ENCODE measurements at regions not wholly inside any gene's neighbourhood (a gene's known extent, or its start where the extent isn't known, plus 50 kb on each side); places are given as distances from the start of the nearest gene placed in this dataset.

DNA sequence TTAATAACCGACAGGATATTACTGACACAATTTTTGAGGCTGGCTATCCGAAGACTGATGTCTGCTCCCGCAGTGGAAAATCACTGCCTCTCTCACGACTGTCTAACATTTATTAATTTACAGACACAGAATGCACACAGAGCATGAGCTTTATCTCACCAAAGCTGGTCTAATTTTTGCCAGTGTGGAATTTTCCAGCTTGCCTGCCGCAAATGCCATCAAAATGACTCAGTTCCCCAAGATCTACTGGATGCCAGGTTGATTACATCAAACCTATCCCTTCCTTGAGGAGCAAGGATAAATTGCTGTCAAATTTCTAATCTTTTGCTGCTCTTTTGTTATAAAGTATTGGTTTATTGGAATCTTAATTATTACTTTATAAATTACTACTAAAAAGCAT is 1775.1 kb upstream of the PCDH20 start:
- H3K4me3 ChIP-seq (ENCODE audit: low read length): no peak overlapping the region
- H3K27me3 ChIP-seq (ENCODE audit: control insufficient read depth, insufficient read depth, low read length): no peaks in the 10 kb centered on the region
- no peak overlapping the region for H3K27ac ChIP-seq (ENCODE audit: low read length)
- 86% methylated on average over 4 of the region's 5 CpGs for WGBS (ENCODE audit: insufficient coverage)
- no peaks in the 10 kb centered on the region for H3K4me1 ChIP-seq (ENCODE audit: control insufficient read depth, insufficient read depth, low read length)
- no peaks in the 10 kb centered on the region for H3K9me3 ChIP-seq (replicated peaks; ENCODE audit: control insufficient read depth, low read depth, low read length)
- DNase-seq: no peak
- H3K36me3 ChIP-seq (ENCODE audit: control insufficient read depth, insufficient read depth, low read length): no peaks in the 10 kb centered on the region

DNA sequence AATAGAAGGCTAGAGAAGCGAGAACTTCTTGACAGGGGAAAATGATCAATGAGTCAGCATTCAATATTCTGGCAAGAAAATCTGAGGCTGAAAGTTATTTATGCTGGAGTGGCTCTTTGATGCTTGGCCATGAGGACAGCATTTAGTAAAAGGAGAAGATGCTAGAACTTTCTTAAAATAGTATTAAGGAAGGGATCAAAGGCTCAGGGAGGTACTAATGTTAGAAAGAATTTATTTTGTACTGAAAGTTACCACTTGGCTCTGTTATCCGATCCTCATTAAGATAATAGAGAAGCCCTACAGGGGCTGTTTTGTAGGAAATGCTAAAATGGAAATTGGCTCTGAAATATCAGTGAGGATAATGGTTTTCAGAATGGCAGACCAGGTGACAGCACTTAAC is 1774.6 kb upstream of the PCDH20 start:
- Histone ChIP-seq H3K27ac (ENCODE audit: low read length) (no peak overlapping the region), H3K9me3 (replicated peaks; ENCODE audit: control insufficient read depth, low read depth, low read length) (no peaks in the 10 kb centered on the region), H3K27me3 (ENCODE audit: control insufficient read depth, insufficient read depth, low read length) (no peaks in the 10 kb centered on the region), H3K36me3 (ENCODE audit: control insufficient read depth, insufficient read depth, low read length) (no peaks in the 10 kb centered on the region), H3K4me1 (ENCODE audit: control insufficient read depth, insufficient read depth, low read length) (no peaks in the 10 kb centered on the region), H3K4me3 (ENCODE audit: low read length) (no peak overlapping the region)
- DNase-seq: no peak
- 70% methylated on average over 1 of the region's 2 CpGs for WGBS (ENCODE audit: insufficient coverage)

DNA sequence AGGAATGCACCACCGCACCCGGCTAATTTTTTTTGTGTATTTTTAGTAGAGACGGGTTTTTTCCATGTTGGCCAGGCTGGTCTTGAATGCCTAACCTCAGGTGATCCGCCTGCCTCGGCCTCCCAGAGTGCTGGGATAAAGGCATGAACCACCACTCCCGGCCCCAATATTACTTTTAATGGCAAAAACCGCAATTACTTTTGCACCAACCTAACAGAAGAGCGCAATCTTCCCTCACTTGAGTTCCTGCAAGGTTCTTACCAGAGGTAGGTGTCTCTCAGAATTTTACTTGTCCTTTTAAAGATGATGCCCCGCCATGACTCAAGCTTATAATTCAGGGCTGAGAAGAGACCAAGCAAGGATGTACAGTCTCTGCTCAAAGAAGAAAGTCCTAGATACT is 1774.1 kb upstream of the PCDH20 start:
- Histone ChIP-seq H3K9me3 (replicated peaks; ENCODE audit: control insufficient read depth, low read depth, low read length) (no peaks in the 10 kb centered on the region), H3K4me1 (ENCODE audit: control insufficient read depth, insufficient read depth, low read length) (no peaks in the 10 kb centered on the region), H3K4me3 (ENCODE audit: low read length) (no peak overlapping the region), H3K27me3 (ENCODE audit: control insufficient read depth, insufficient read depth, low read length) (no peaks in the 10 kb centered on the region), H3K36me3 (ENCODE audit: control insufficient read depth, insufficient read depth, low read length) (no peaks in the 10 kb centered on the region), H3K27ac (ENCODE audit: low read length) (no peak overlapping the region)
- DNase-seq: no peak
- WGBS (ENCODE audit: insufficient coverage): 80% methylated on average over 1 of the region's 9 CpGs

DNA sequence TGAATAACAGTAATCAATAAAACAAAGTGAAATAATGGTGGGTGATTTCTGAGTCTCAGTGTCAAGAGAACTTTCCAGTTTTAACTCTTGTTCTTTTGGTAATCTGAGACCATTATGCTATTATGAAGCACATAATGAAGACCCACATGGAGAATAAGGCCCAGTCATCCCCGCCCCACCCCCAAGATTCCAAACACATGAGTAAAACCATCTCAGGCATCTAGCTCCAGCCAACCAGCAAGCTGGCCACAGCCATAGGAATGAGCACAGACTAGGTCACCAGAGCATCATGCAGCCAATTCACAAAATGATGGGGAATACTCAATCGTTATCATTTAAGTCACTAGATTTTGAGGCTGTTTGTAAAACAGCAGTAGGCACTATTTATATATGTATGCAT is 1769.0 kb upstream of the PCDH20 start:
- H3K9me3 ChIP-seq (replicated peaks; ENCODE audit: control insufficient read depth, low read depth, low read length): no peaks in the 10 kb centered on the region
- no peaks in the 10 kb centered on the region for H3K27me3 ChIP-seq (ENCODE audit: control insufficient read depth, insufficient read depth, low read length)
- peak; percentile 1 for DNase-seq
- no peaks in the 10 kb centered on the region for H3K36me3 ChIP-seq (ENCODE audit: control insufficient read depth, insufficient read depth, low read length)
- no peak overlapping the region for H3K27ac ChIP-seq (ENCODE audit: low read length)
- H3K4me3 ChIP-seq (ENCODE audit: low read length): no peak overlapping the region
- WGBS (ENCODE audit: insufficient coverage): no CpG with 5 or more reads among the region's 2 CpGs
- no peaks in the 10 kb centered on the region for H3K4me1 ChIP-seq (ENCODE audit: control insufficient read depth, insufficient read depth, low read length)

DNA sequence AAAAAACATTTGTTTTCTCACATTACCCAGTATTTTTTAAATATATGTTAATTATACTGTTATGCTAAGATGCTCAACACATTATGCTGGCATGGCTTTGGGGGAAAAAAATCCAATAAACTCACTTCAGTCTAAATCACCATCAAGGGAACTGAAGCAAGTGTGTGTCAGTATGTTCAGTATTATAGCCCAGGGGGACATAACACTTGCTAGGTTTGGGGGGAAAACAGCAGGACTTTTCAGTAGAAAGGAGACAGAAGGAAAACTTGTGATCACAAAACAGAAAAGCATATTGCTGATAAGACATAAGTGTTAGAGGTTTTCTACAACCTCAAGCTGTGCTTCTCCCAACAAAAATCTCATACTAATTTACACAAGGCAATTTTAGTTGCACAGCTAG is 1759.9 kb upstream of the PCDH20 start:
- no peaks in the 10 kb centered on the region for H3K9me3 ChIP-seq (replicated peaks; ENCODE audit: control insufficient read depth, low read depth, low read length)
- no peak for DNase-seq
- H3K27me3 ChIP-seq (ENCODE audit: control insufficient read depth, insufficient read depth, low read length): no peaks in the 10 kb centered on the region
- no peak overlapping the region for H3K4me3 ChIP-seq (ENCODE audit: low read length)
- H3K27ac ChIP-seq (ENCODE audit: low read length): no peak overlapping the region
- no peaks in the 10 kb centered on the region for H3K4me1 ChIP-seq (ENCODE audit: control insufficient read depth, insufficient read depth, low read length)
- no peaks in the 10 kb centered on the region for H3K36me3 ChIP-seq (ENCODE audit: control insufficient read depth, insufficient read depth, low read length)

DNA sequence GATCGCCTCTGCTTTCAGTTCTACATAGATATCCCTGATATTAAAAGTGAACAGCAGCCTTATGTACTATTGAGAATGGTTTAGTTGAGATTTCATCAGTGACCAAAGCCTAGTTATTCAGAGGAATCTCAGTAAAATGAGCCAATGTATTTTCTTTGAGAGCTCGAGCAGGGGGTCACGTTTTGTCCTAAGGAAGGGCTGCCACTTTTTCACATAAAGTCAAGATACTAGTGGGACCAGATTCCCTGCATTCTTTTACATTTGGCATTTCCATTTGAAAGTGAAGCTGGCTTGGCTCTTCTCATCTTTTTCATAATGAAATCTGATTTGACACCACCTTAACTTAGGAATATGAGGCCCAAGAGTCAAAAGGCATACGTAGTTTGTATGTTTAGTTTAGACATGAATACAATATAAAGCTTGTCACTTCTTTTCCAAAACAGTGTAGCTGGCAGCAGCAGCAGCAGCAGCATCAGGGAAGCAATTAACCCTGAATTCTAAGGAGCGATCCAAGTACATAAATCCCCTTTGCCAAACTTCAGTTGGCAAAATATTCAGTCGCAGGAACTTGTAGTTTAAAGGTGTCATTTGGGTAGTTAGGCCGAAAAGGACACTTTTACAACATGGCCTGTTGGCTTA is 1752.2 kb upstream of the PCDH20 start:
- H3K27ac ChIP-seq (ENCODE audit: low read length): no peak overlapping the region
- no peaks in the 10 kb centered on the region for H3K36me3 ChIP-seq (ENCODE audit: control insufficient read depth, insufficient read depth, low read length)
- DNase-seq: peak; percentile 1
- no peak overlapping the region for H3K4me3 ChIP-seq (ENCODE audit: low read length)
- WGBS (ENCODE audit: insufficient coverage): 40% methylated on average over 1 of the region's 7 CpGs
- H3K27me3 ChIP-seq (ENCODE audit: control insufficient read depth, insufficient read depth, low read length): no peaks in the 10 kb centered on the region
- no peaks in the 10 kb centered on the region for H3K4me1 ChIP-seq (ENCODE audit: control insufficient read depth, insufficient read depth, low read length)
- H3K9me3 ChIP-seq (replicated peaks; ENCODE audit: control insufficient read depth, low read depth, low read length): no peaks in the 10 kb centered on the region

DNA sequence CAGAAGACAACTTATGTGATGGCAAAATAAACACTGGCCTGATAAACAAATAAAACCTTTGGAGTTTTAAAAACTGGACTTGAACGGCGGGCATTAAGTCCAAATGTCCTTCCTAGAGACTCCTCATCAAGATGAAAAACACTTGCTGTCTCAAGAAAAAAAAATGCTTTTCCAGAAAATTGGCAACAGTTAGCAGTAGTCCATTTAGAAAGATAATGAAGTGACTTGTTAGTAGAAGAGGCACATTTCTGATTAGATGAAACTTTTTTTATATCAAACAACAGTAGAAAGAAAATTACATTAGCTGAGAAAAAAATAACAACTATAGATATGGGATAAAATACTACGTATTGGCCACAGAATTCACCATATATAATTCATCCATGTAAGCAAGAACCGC is 1750.7 kb upstream of the PCDH20 start:
- Histone ChIP-seq H3K36me3 (ENCODE audit: control insufficient read depth, insufficient read depth, low read length) (no peaks in the 10 kb centered on the region), H3K4me1 (ENCODE audit: control insufficient read depth, insufficient read depth, low read length) (no peaks in the 10 kb centered on the region), H3K4me3 (ENCODE audit: low read length) (no peak overlapping the region), H3K27ac (ENCODE audit: low read length) (no peak overlapping the region), H3K9me3 (replicated peaks; ENCODE audit: control insufficient read depth, low read depth, low read length) (no peaks in the 10 kb centered on the region), H3K27me3 (ENCODE audit: control insufficient read depth, insufficient read depth, low read length) (no peaks in the 10 kb centered on the region)
- WGBS (ENCODE audit: insufficient coverage): no CpG with 5 or more reads among the region's 4 CpGs
- no peak for DNase-seq

DNA sequence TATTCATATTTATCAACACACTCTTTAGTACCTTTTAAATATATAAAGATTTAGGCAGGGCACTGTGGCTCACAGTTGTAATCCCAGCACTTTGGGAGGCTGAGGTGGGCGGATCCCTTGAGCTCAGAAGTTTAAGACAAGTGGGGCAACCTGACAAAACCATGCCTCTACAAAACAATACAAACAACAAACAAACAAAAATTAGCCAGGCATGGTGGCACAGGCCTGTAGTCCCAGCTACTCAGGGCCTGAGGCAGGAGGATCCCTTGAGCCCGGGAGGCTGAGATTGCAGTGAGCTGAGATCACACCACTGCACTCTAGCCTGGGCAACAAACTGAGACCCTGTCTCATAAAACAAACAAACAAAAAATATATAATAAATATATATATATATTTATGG is 1748.3 kb upstream of the PCDH20 start:
- WGBS (ENCODE audit: insufficient coverage): no CpG with 5 or more reads among the region's 2 CpGs
- no peak overlapping the region for H3K27ac ChIP-seq (ENCODE audit: low read length)

DNA sequence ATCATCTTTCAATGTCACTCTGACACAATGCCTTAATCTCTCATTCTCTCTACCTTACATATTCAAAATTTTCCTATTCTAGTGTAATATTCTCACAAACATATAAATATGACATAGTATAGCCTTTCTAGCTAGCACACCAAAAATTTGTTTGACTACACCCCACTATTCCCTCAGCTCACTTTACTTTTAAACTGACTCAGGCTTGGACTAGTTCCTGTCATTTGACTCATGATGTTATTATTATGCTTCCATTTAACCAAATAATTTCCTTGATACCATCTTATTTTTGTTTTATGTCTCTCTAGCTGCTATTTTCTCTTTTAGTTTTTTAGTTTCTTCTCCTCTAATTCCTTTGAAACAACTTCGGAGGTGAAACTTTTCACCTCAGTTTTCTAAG is 1745.6 kb upstream of the PCDH20 start:
- Histone ChIP-seq H3K36me3 (ENCODE audit: control insufficient read depth, insufficient read depth, low read length) (no peaks in the 10 kb centered on the region), H3K4me3 (ENCODE audit: low read length) (no peak overlapping the region), H3K9me3 (replicated peaks; ENCODE audit: control insufficient read depth, low read depth, low read length) (no peaks in the 10 kb centered on the region), H3K27me3 (ENCODE audit: control insufficient read depth, insufficient read depth, low read length) (no peaks in the 10 kb centered on the region), H3K27ac (ENCODE audit: low read length) (no peak overlapping the region), H3K4me1 (ENCODE audit: control insufficient read depth, insufficient read depth, low read length) (no peaks in the 10 kb centered on the region)
- DNase-seq: peak; percentile 45
- WGBS (ENCODE audit: insufficient coverage): no CpG with 5 or more reads among the region's 1 CpG

More for the DNA sequence above, 1748.3 kb upstream of the PCDH20 start:
- no peaks in the 10 kb centered on the region for H3K4me1 ChIP-seq (ENCODE audit: control insufficient read depth, insufficient read depth, low read length)
- no peaks in the 10 kb centered on the region for H3K9me3 ChIP-seq (replicated peaks; ENCODE audit: control insufficient read depth, low read depth, low read length)
- DNase-seq: no peak
- H3K4me3 ChIP-seq (ENCODE audit: low read length): no peak overlapping the region
- no peaks in the 10 kb centered on the region for H3K36me3 ChIP-seq (ENCODE audit: control insufficient read depth, insufficient read depth, low read length)
- no peaks in the 10 kb centered on the region for H3K27me3 ChIP-seq (ENCODE audit: control insufficient read depth, insufficient read depth, low read length)

DNA sequence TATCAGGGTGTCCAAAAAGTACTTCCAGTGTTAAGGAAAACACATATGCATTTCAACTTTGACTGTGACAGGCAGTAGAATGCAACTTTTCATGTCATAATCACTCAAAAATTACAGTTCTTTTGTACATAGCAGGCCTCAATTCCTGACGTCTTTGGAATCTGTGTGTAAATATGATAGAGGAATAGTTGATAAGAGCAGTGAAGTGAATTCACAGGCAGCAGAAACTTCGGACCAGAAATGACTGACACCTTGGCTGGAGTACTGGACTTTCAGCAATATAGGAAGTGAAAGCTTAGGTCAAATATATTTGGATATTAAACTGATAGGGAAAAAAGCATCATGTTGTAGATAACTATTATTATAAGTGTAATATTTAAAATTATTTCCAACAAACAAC is 1741.2 kb upstream of the PCDH20 start:
- Histone ChIP-seq H3K4me3 (ENCODE audit: low read length) (no peak overlapping the region), H3K27me3 (ENCODE audit: control insufficient read depth, insufficient read depth, low read length) (no peaks in the 10 kb centered on the region), H3K36me3 (ENCODE audit: control insufficient read depth, insufficient read depth, low read length) (no peaks in the 10 kb centered on the region), H3K9me3 (replicated peaks; ENCODE audit: control insufficient read depth, low read depth, low read length) (no peaks in the 10 kb centered on the region), H3K4me1 (ENCODE audit: control insufficient read depth, insufficient read depth, low read length) (no peaks in the 10 kb centered on the region), H3K27ac (ENCODE audit: low read length) (no peak overlapping the region)
- no peak for DNase-seq
- WGBS (ENCODE audit: insufficient coverage): no CpG with 5 or more reads among the region's 2 CpGs

DNA sequence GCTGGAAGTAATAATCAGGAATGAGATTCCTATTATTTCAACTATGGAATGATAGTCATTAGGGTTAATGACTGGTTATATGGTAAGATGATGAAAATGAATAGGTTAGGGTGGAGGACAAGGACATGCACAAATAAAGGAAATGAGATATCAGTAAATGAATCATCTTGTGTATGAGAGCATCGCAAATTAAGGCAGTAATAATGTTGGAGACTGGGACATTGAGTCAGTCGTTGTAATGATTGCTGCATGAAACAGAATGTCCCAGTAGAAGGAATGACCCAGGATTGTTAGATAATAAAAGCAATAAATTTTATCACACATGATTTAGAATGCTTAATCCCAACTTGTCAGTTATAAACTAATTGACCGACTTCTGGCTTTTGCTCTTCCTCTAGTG is 1733.7 kb upstream of the PCDH20 start:
- H3K4me3 ChIP-seq (ENCODE audit: low read length): no peak overlapping the region
- H3K27me3 ChIP-seq (ENCODE audit: control insufficient read depth, insufficient read depth, low read length): no peaks in the 10 kb centered on the region
- H3K27ac ChIP-seq (ENCODE audit: low read length): no peak overlapping the region
- H3K36me3 ChIP-seq (ENCODE audit: control insufficient read depth, insufficient read depth, low read length): no peaks in the 10 kb centered on the region
- H3K4me1 ChIP-seq (ENCODE audit: control insufficient read depth, insufficient read depth, low read length): no peaks in the 10 kb centered on the region
- no CpG with 5 or more reads among the region's 3 CpGs for WGBS (ENCODE audit: insufficient coverage)
- H3K9me3 ChIP-seq (replicated peaks; ENCODE audit: control insufficient read depth, low read depth, low read length): no peaks in the 10 kb centered on the region
- no peak for DNase-seq
